ENCODE measurements at regions not wholly inside any gene's neighbourhood (a gene's known extent, or its start where the extent isn't known, plus 50 kb on each side); places are given as distances from the start of the nearest gene placed in this dataset.

DNA sequence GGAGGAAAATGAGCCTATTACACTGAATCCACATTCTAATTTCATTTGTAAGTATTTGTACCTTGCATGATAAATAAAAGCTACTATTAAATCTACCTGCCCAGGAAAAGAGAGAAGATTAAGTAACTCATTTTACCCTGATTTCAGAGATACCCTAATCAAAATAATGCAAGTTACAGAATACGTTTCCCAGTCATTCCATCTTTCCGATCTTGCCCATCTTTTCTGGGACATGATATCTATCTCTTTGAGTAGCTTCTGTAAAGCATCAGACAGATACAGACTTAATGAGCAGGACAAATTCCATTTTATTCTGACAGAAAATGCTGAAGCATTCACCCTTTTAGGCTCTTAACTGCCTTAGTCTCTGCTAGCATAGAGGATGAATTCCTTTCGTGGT lies 56.6 kb downstream of the SPRY2 start:
- DNase-seq = no peak

DNA sequence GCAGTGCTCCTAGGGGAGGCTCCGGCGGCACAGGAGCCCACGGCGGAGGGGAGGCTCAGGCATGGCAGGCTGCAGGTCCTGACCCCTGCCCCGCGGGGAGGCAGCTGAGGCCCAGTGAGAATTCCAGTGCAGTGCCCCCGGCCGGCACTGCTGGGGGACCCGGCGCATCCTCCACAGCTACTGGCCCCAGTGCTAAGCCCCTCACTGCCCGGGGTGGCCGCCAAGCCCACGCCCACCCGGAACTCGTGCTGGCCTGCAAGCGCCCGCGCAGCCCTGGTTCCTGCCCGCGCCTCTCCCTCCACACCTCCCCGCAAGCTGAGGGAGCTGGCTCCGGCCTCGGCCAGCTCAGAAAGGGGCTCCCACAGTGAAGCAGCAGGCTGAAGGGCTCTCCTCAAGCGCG lies 62.2 kb downstream of the SPRY2 start:
- DNase-seq = no peak

DNA sequence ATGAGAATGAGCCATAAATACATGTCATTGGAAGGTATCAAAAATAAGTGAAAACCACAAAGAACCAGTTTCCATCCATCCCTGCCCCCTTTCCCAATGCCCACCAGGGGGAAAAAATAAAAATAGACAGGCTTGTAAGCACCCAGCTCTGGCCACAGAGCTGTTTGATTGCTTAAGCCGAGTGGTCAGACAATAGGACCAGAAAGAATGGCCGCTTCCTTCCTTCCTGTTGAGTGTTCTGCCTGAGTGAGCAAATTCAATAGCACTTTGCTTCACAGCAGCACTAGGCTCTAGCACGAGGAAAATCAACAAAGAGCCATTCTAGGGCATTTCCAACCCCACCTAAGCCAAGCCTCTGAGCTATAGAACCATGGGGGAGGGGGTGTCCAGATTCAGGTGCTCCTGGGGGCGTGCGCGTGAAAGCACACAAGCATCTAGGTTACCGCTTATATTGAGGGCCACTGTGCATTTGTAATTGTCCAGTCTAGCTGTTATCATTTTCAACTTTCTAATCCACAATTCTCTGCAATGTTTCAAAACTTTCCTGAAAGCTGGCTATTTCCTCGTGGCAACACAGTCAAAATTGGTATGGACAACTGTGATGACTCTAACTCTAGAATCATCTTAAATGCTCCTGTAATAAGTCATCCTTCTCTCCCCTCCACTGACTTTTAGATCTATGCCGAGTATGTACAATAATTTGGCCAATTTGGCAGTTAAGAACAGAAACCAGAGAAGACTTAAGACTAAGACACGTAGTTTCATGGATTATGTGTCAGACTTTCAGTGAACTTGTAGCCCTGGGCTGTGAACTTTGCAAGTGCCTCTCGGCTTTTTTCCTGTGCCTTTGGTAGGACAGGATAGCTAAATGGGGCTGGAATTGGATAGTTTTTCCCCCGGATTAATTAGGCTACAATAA lies 64.3 kb downstream of the SPRY2 start:
- peak; percentile 9 for DNase-seq

GRCh38 chr13:80274643-80275042 lies 66.3 kb downstream of the SPRY2 start:
- DNase-seq = no peak

GRCh38 chr13:80273718-80274117 lies 67.2 kb downstream of the SPRY2 start:
- no peak for DNase-seq

GRCh38 chr13:80265348-80265747 lies 75.6 kb downstream of the SPRY2 start:
- DNase-seq = no peak

GRCh38 chr13:80263745-80264513 lies 77.0 kb downstream of the SPRY2 start:
- DNase-seq = no peak

GRCh38 chr13:80262051-80262695 lies 78.8 kb downstream of the SPRY2 start:
- no peak for DNase-seq

DNA sequence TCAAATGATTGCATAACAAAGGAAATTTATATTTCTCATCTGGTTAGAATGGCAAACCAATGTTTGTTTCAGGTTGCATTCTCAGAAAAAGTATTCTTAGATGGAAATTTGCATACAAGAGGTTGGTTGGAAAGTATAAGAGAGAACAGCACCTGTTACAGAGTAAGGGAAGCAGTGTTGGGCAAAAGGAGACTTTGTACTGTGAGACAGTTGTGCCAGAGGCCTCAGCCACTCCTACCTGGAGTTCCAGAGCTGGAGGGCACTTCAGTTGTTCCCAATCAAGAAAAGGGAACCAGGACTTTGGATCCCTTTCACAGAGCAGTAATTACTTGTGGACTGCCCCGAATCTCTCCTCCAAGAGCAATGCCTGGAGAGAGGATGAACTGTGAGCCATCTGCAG lies 81.8 kb downstream of the SPRY2 start:
- DNase-seq = no peak

DNA sequence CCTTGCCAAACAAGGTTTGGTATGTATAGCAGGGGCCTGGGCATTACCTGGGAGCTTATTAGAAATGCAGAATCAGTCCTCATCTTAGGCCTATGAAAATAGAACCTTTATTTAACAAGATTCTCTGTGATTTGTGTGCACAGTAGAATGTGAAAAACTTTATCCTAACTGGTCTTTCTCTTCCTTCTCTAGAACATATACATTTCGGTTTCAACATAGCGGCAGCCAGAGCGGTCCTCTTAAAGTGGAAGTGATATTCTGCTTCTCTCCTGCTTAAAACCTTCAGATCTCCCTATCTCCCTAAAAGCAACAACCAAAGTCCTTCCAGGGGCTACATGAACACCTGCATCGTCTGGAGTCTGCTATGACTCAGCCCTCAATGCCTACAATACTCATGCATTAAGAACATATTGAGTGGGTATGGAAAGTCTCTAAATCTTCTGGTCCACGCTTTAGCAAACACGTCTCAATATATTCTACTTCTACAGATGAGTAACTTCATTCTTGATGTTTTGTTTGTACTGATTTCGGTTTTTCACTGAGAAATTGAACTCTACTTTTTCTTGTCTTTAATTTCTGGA lies 84.5 kb downstream of the SPRY2 start:
- DNase-seq = no peak

GRCh38 chr13:80255946-80256345 lies 85.0 kb downstream of the SPRY2 start:
- DNase-seq = no peak

DNA sequence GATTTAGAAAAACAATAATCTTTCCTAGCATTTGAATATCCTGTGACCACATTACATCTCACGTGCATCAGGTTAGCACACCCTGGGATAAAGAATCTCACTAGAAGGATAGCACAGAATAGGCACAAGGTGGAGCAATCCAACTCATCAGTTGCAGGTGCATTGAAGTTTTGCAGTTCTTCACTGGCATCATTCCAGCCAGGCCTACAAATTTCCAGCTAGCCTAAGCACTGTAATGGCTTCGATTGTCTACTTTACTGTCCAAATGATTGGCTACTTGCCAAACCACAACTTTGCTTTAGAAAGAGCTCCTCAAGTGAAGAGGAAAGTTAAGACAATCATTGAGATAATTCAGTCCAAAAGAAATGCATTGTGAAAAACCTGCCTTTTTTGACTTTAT lies 89.5 kb downstream of the SPRY2 start:
- peak; percentile 2 for DNase-seq

DNA sequence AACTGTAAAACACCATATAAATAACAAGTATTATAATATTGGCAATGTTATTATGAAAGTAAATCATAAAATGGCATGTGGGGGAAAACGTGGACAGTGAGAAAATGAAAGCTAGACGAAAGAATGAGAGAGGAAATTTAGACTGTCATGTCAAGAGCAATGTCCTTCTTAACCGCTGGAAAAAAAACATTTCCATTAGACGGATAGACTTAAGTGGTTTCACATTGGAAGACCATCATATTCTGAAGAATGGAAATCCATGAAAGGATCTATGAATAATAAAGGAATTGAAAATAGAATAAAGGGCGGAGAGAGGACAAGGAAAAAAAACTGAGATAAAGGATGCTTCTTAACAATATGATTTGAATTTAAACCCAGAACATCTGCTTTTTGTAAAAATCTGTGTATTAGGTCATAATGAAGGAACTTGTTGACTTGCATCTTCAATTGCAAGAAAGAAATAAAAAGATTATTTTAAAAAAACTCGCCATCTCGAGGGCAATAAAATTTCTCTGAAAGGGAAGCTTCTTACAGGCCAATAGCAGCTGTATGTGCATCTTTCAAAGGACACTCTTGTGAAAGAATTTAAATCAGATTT lies 90.6 kb downstream of the SPRY2 start:
- peak; percentile 58 for DNase-seq

DNA sequence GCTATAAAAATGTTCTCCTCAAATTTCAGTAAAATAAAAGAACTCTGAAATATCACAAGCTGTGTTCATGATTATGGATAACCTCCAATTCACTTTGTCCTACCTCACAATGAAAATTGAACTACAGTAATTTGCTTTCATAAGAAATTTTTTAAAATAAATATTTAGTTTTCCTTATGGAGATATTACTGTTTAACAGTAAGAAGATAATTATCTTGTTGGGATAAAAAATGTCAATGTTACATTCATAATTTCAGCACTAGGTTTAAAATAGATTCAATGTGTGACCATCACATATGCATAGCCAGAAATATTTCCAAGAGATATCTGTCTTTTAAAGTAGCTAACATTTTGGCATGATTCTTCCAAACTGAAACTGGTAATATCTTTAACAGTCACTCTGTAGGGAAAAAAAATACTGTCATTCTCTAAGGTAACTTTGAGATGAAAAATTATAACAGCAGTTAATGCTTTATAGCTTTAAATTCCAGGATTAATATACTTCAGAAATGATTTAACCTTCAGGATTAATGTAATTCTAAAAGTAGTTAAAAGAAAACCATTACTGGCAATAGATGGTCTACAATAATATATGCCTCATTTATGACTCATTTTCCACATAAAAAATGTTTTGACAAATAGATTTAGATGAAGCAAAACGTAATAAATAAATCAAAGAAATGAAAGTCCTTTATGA lies 91.3 kb downstream of the SPRY2 start:
- peak; percentile 36 for DNase-seq

- DNase-seq = no peak
Observed at GRCh38 chr13:80245162-80245733, 95.7 kb downstream of the SPRY2 start.

- no peak for DNase-seq
Observed at GRCh38 chr13:80244574-80244973, 96.4 kb downstream of the SPRY2 start.

DNA sequence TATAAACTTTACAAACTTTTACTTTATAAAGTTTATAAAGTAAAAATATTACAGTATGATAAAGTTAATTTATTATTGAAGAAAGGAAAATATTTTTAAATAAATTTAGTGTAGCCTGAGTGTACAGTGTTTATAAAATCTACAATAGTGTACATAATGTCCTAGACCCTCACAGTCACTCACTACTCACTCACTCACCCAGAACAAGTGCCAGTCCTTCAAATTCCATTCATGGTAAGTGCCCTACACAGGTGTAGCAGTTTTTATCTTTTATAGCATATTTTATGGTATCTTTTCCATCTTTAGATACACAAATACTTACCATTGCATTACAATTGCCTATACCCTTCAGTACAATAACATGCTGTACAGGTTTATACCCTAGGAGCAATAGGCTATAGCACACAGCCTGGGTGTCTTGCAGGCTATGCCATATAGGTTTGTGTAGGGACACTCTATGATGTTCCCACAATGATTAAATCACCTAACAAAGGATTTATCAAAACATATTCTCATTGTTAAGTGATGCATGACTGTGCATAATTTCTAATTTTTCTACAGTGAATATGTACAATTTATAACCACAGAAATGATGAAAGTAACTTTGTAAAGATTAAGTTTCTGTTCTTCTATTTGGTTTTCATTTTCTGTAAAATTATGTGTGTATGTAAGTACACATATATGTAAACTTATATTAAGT lies 98.0 kb downstream of the SPRY2 start:
- DNase-seq = no peak

GRCh38 chr13:80239571-80240255 lies 101.2 kb downstream of the SPRY2 start:
- no peak for DNase-seq

DNA sequence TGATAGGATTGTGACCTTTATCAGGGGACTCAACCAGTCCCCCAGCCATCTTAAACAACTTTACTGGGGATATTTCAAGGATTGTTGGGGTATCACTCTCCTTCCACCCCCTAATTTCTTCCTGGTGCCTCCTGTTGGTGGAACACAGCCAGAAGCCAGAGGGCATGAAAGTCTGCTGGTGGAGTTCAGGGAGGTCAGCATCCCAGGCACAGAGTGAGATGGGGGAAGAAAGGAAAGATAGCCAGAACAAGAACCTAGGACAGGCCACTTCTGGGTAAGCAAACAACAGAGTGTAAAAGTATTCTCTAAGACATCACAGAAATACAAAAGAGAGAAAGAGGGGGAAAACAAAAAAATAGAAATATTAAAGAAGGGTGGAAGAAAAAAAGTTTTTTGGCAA lies 101.8 kb downstream of the SPRY2 start:
- DNase-seq = no peak

DNA sequence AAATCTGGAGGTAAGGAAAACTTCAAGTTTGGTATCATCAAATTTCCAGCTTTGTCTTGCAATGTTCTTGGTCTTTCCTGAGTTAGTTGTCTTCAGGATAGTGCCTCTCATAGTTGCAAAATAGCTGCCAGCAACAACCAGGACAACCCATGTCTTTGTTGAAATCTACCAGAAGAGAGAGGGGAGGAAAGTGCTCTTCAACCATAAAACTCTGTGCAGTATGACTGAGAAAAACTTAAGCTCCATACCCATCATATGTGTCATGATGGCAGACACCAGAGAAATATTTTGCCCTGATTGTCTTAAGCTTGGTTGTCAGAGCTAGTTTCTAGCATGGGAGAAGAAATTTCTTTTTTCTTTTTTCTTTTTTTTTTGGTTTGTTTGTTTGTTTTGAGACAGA lies 103.3 kb downstream of the SPRY2 start:
- no peak for DNase-seq
